Uterus (tissue), 2 donors: ENCODE measurements at regions not wholly inside any gene's neighbourhood (a gene's known extent, or its start where the extent isn't known, plus 50 kb on each side); places are given as distances from the start of the nearest gene placed in this dataset.

ENCODE experiments used
- CTCF ChIP-seq, 4 experiments: fragments of 200-600 bp in 2 of 4; fragments of 450-650 bp in 2 of 4; sonication (generic) in 2 of 4; IDR thresholded peaks; one replicate each; pipeline ENCODE4 v1.5.1; 2016 to 2019; ENCODE audit warnings: antibody characterized with exemption in 4 of 4, mild to moderate bottlenecking in 2 of 4, moderate library complexity in 1 of 4
- POLR2A ChIP-seq, 2 donors: fragments of 450-650 bp; IDR thresholded peaks; one replicate each; pipeline ENCODE4 v1.6.1; 2016; ENCODE audit warnings: antibody characterized with exemption in 2 of 2, mild to moderate bottlenecking in 1 of 2, moderate library complexity in 1 of 2

GRCh38 chr18:55783921-55784320, 195.9 kb upstream of the TCF4 start:
- no peak for TF ChIP-seq POLR2A (IDR thresholded peaks at IDR 0.05)
- no peak for TF ChIP-seq CTCF (IDR thresholded peaks at IDR 0.05)
